ENCODE measurements at regions not wholly inside any gene's neighbourhood (a gene's known extent, or its start where the extent isn't known, plus 50 kb on each side); places are given as distances from the start of the nearest gene placed in this dataset.

GRCh38 chr11:13103962-13104554 is 94.9 kb downstream of the RASSF10 start:
- TF ChIP-seq MYC (IDR thresholded peaks at IDR 0.05; ENCODE audit: low read depth, low read length) (no peak), CTCF (IDR thresholded peaks at IDR 0.05; ENCODE audit: low read depth, low read length) (no peak), POLR2A (IDR thresholded peaks at IDR 0.05; ENCODE audit: extremely low read depth, insufficient read length) (no peak), MAX (IDR thresholded peaks at IDR 0.05; ENCODE audit: low read depth, low read length) (no peak)
